ENCODE measurements at regions not wholly inside any gene's neighbourhood (a gene's known extent, or its start where the extent isn't known, plus 50 kb on each side); places are given as distances from the start of the nearest gene placed in this dataset.
A peak's percentile ranks its signal among the peaks of the same experiment; 100 is the strongest.

GRCh38 chr2:120817956-120818325, 82.3 kb downstream of the GLI2 start:
- ChIA-PET POLR2A (interaction anchor here (1.0 kb wide), 1 partner anchor 118 kb away, joined by 3 read pairs; no protein-coding TSS in a partner anchor), CTCF (interaction anchor here (0.8 to 1.8 kb wide), 4 partner anchors 49 to 259 kb away, joined by 3 to 4 read pairs (median 3); no protein-coding TSS in a partner anchor)
- TF ChIP-seq CTCF (IDR thresholded peaks at IDR 0.05): no peak
- no peak for TF ChIP-seq KDM1A (IDR thresholded peaks at IDR 0.05; ENCODE audit: low read depth)
- no peak for TF ChIP-seq RNF2 (IDR thresholded peaks at IDR 0.05; ENCODE audit: borderline replicate concordance, low read depth)
- TF ChIP-seq MAZ (IDR thresholded peaks at IDR 0.05; ENCODE audit: borderline replicate concordance, low read depth, low read length): no peak
- TF ChIP-seq HEYL (CRISPR knock-in tag; IDR thresholded peaks at IDR 0.05): no peak
- Histone ChIP-seq H3K4me1 (peaks cover 28% of the 10 kb centered on the region), H3K9me3 (no peaks in the 10 kb centered on the region), H3K4me3 (no peak overlapping the region), H3K27ac (peak overlapping the region; percentile 66 to 84), H3K4me2 (peak overlapping the region; percentile 55)
- WGBS (ENCODE audit: missing lambda C conversion rate): 88% methylated on average over 1 of the region's 3 CpGs
- DNase-seq (ENCODE audit: low read depth in 1 of 2, low spot score in 1 of 2) (no peak), ATAC-seq (peak in 1 of 2 experiments; percentile 9; a peak in 2 of 6 replicates), FAIRE-seq (no peak)

GRCh38 chr2:120818441-120818920, 82.8 kb downstream of the GLI2 start:
- Histone ChIP-seq H3K27ac (peak overlapping the region; percentile 66 to 84), H3K4me2 (peak overlapping the region; percentile 55), H3K9me3 (no peaks in the 10 kb centered on the region), H3K4me3 (no peak overlapping the region), H3K4me1 (peaks cover 28% of the 10 kb centered on the region)
- ATAC-seq (peak; percentile 71 to 76), FAIRE-seq (no peak), DNase-seq (ENCODE audit: low read depth in 1 of 2, low spot score in 1 of 2) (peak; percentile 31 to 67)
- ChIA-PET CTCF (interaction anchor here (1.3 to 2.4 kb wide), 2 partner anchors 122 to 252 kb away, joined by 4 to 10 read pairs; no protein-coding TSS in a partner anchor), POLR2A (interaction anchor here (1.0 kb wide), 1 partner anchor 117 kb away, joined by 3 read pairs; no protein-coding TSS in a partner anchor)
- TF ChIP-seq MAX (IDR thresholded peaks at IDR 0.05) (peak; percentile 17; the same call in 1 of the 2 replicates), EHF (CRISPR knock-in tag; IDR thresholded peaks at IDR 0.05) (no peak), FOSL2 (IDR thresholded peaks at IDR 0.05) (no peak), FOSL2 (CRISPR knock-in tag; IDR thresholded peaks at IDR 0.05) (0 out of 2 replicates have a peak, but pooled peaks have one; percentile 14)
- 35% methylated on average over 9 of the region's 10 CpGs for whole genome bisulfite sequencing (ENCODE audit: missing lambda C conversion rate)

GRCh38 chr2:120819720-120820210, 84.1 kb downstream of the GLI2 start:
- TF ChIP-seq USF2 (IDR thresholded peaks at IDR 0.05): no peak
- no peak for TF ChIP-seq NR3C1 (IDR thresholded peaks at IDR 0.05)
- no peak for TF ChIP-seq EP300 (IDR thresholded peaks at IDR 0.05)
- no peak for TF ChIP-seq FOXS1 (CRISPR knock-in tag; IDR thresholded peaks at IDR 0.05)
- TF ChIP-seq BHLHE40 (IDR thresholded peaks at IDR 0.05; ENCODE audit: low read depth, low read length): no peak
- TF ChIP-seq CBX2 (IDR thresholded peaks at IDR 0.05; ENCODE audit: borderline replicate concordance, low read depth): no peak
- no peak for TF ChIP-seq KDM1A (IDR thresholded peaks at IDR 0.05; ENCODE audit: low read depth)
- no peak for TF ChIP-seq JUN (IDR thresholded peaks at IDR 0.05)
- TF ChIP-seq SREBF2 (IDR thresholded peaks at IDR 0.05): no peak
- no peak for TF ChIP-seq CHD2 (IDR thresholded peaks at IDR 0.05; ENCODE audit: low read length, partially characterized antibody)
- TF ChIP-seq ZSCAN20 (CRISPR knock-in tag; IDR thresholded peaks at IDR 0.05): no peak
- TF ChIP-seq CTCF (IDR thresholded peaks at IDR 0.05): no peak
- no peaks in the 10 kb centered on the region for H3K9me3 ChIP-seq
- ATAC-seq (no peak), DNase-seq (ENCODE audit: low read depth in 1 of 2, low spot score in 1 of 2) (no peak), FAIRE-seq (no peak)
- H3K4me3 ChIP-seq: no peak overlapping the region
- H3K4me2 ChIP-seq: no peak overlapping the region
- CTCF ChIA-PET: interaction anchor here (1.8 to 2.4 kb wide), 2 partner anchors 251 to 507 kb away, joined by 3 to 10 read pairs; no protein-coding TSS in a partner anchor
- POLR2A ChIA-PET: interaction anchor here (1.1 kb wide), 1 partner anchor 256 kb away, joined by 3 read pairs; no protein-coding TSS in a partner anchor
- WGBS (ENCODE audit: missing lambda C conversion rate): 95% methylated on average over 5 of the region's 5 CpGs
- H3K4me1 ChIP-seq: peaks cover 28% of the 10 kb centered on the region
- peak overlapping the region in 1 of 2 experiments; percentile 84; a peak in 2 of 6 replicates for H3K27ac ChIP-seq
